ENCODE measurements at regions not wholly inside any gene's neighbourhood (a gene's known extent, or its start where the extent isn't known, plus 50 kb on each side); places are given as distances from the start of the nearest gene placed in this dataset.

- no peak for DNase-seq
Observed at GRCh38 chr18:45447355-45448265, 167.7 kb upstream of the SLC14A2 start.

- peak; percentile 13 for DNase-seq
Observed at GRCh38 chr18:45448871-45449270, 166.4 kb upstream of the SLC14A2 start.

DNA sequence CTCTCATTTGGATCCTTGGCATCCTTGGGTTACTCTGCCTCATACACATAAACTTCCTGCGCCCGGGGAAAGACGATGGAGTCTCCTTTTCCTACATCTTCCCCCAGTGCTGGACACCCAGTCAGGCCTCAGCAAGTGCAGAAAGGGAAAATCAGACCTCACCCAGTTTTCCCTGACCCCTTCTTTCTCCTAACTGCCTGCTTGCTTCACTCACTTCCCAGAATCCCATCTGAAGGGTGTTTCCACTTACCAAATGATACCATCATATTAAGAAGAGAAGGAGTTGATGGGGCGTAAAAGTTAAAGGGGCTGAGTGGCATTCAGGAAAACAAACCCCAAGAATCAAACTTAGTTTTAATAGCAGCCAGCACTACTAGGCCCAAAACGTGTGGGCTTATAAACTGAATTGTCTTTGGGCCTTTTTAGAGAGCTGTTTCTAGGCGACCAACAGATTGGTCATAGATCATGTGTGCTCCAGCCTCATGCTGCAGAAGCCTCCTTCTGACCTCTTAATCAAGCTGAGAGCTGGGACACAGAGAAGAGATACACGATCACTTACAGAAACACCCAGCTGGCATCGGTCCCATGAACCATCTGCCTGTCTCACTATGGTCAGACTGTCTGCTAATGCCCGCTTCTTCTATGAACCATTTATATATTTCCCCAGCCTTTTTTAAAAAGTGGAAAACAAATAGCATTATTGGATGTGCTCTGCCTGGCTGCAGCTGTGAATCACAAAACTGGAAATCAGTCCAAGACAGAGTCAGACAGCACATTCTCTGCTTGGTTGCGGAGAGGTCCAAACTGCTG is 165.7 kb upstream of the SLC14A2 start:
- DNase-seq, result no peak

- DNase-seq, result peak; percentile 30
Observed at GRCh38 chr18:45456090-45457021, 158.9 kb upstream of the SLC14A2 start.

DNA sequence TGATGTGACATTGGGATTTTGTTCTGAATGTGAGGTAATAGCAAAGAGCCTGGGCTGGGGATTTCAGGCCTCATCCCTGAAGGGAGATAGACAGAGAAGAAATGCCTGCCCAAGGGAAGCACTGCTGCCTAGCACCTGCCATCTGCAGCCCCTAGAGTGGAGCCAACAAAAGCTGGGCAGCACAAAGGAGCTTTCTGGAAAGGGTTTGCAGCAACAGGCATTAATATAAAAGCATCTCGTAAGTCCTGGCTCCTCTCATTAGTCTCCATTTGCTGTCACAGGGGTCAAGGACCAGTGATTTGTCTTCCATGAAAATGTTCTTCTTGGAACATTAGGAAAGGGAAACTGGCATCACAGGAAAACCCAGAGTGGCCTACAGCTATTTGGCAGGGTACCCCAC is 157.2 kb upstream of the SLC14A2 start:
- no peak for DNase-seq

GRCh38 chr18:45462179-45462578 is 153.1 kb upstream of the SLC14A2 start:
- DNase-seq, result no peak

- no peak for DNase-seq
Observed at GRCh38 chr18:45463451-45463850, 151.8 kb upstream of the SLC14A2 start.

GRCh38 chr18:45464619-45465018 is 150.7 kb upstream of the SLC14A2 start:
- DNase-seq, result no peak

DNA sequence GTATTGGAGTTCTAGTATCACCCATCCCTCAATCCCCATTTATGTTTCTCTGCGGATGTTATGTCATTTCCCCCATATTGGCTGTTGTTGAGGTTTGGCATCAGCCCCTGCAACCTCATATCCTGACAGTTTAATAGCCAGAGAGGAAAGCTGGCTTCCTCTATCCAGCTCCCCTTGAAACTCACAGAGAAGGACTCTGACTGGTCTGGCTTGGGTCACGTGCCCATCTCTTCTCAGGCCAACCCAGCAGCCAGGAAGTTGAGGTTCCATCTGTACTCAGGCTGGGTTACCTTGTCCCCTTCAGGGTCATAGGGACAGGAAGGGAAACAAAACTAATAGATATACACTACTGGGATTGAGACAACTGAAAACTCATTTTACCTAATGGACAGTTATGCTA is 148.0 kb upstream of the SLC14A2 start:
- DNase-seq, result no peak

- DNase-seq, result no peak
Observed at GRCh38 chr18:45467945-45468344, 147.3 kb upstream of the SLC14A2 start.

DNA sequence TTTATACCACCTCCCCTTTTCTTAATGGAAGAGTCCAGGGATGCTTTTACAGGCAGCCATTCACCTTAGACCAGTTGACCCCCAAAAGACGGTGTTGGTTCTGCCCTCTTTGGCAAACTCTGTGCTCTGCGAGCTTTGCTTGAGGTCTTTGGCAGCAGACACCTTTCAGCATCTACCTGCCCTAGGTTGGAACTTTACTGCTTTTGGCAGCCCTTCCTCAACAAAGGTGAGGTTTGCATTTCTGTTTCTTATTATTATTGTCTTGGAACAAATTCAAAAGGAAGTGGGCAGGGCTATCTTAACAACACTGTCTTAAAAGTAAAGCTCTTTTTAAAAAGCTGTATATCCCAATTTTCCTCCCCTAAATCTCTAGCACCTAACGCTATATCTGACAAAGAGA is 136.4 kb upstream of the SLC14A2 start:
- DNase-seq, result no peak

DNA sequence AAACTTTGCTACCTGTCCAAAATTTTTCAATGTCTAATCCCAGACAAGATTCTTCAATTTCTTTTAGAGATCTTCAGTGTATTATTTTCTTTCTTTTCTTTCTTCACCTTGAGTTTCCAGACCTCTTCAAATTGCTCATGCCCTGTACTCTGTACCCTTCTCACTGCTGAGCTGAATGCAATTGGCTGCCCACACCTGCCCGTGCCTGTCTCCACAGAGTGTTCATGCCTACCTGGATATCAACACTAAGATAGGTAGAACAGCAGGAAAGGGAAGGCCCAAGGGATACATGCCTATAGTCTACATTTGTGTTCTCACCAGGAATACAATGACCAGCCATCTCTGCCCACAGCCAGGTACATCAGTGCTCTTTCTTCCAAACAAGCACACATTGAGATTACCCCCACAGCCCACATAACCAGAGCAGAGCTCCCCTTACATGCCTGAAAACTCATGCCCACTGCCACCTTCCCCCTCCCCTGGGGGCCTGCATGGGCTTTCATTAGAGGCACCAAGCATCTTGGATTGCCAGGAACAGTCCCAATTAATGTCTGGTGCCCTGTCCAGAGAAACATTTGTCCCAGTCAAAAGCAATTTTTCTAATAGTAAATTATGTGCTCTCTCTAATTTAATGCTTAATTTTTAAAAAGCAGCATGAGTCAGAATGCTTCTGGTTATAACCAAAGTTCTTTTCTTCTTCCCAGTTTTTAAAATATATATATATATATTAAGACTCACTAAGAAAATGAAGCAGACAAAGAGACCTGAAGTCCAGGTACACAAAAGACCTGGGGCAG is 134.9 kb upstream of the SLC14A2 start:
- no peak for DNase-seq

- DNase-seq, result no peak
Observed at GRCh38 chr18:45481821-45482220, 133.5 kb upstream of the SLC14A2 start.

GRCh38 chr18:45482286-45482685 is 133.0 kb upstream of the SLC14A2 start:
- DNase-seq, result no peak

GRCh38 chr18:45487581-45487980 is 127.7 kb upstream of the SLC14A2 start:
- DNase-seq, result no peak

DNA sequence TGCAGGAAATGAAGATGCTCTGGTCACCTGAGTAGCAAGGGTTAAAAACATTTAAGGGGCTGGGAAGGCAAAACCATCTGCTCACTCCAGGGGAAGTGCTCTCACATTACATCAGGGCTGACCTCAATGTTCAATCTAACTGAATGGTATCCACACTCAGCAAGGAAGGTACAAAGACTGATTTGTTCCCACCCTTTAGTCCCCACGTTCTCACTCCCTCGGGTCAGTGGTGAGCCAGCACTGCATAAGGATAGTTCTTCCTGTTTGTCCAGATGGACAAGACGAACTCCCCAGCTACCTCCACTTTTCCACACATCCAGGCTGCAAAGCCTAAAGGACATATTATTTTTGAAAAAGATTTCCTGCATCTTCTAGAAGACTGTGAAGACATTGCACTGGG is 126.6 kb upstream of the SLC14A2 start:
- no peak for DNase-seq

- no peak for DNase-seq
Observed at GRCh38 chr18:45493830-45494229, 121.4 kb upstream of the SLC14A2 start.

- no peak for DNase-seq
Observed at GRCh38 chr18:45494811-45495210, 120.5 kb upstream of the SLC14A2 start.

- no peak for DNase-seq
Observed at GRCh38 chr18:45496741-45497140, 118.5 kb upstream of the SLC14A2 start.

GRCh38 chr18:45497595-45498286 is 117.5 kb upstream of the SLC14A2 start:
- no peak for DNase-seq

GRCh38 chr18:45498287-45498658 is 117.0 kb upstream of the SLC14A2 start:
- no peak for DNase-seq

Data from DMS53 (cell line).